ENCODE measurements at regions not wholly inside any gene's neighbourhood (a gene's known extent, or its start where the extent isn't known, plus 50 kb on each side); places are given as distances from the start of the nearest gene placed in this dataset.

DNA sequence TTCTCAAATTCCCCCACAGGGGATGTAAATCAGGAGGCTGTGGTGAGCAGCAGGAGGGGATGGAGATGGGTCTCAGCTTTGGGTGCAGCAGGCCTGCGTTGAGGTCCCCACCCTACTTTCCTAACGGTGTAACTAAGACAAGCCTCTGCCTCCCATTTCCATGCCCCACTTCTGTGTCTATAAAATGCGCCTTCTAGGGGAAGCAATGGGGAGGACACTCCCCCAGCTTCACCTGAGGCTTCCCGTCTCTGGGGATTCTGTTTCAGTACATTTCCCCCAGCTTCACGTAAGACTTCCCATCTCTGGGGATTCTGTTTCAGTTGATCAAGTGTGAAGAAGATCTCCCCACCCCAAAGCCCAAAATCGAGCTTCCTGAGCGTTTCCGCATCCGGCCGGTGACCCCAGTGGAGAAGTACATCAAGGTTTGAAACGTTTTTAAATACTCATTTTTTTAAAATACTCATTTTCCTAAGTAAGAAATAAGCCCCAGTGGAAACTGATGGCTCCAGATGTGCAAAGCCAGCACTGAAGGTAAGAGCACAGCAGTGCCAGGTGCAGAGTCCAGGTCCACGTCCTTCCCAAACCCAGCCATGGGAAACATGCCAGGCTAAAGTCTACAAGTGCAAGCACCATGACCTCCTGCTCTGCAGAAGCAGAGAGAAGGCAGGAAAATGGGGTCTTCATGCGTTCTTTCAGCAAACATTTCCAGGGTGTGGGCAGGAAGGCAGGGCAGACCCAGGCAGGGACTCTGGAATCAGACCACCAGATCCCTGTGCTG, 73.1 kb downstream of the ANKRD60 start:
- TF ChIP-seq, protein P1, sequence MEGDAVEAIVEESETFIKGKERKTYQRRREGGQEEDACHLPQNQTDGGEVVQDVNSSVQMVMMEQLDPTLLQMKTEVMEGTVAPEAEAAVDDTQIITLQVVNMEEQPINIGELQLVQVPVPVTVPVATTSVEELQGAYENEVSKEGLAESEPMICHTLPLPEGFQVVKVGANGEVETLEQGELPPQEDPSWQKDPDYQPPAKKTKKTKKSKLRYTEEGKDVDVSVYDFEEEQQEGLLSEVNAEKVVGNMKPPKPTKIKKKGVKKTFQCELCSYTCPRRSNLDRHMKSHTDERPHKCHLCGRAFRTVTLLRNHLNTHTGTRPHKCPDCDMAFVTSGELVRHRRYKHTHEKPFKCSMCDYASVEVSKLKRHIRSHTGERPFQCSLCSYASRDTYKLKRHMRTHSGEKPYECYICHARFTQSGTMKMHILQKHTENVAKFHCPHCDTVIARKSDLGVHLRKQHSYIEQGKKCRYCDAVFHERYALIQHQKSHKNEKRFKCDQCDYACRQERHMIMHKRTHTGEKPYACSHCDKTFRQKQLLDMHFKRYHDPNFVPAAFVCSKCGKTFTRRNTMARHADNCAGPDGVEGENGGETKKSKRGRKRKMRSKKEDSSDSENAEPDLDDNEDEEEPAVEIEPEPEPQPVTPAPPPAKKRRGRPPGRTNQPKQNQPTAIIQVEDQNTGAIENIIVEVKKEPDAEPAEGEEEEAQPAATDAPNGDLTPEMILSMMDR (IDR thresholded peaks at IDR 0.05; ENCODE audit: low read length) = peak; percentile 12; the same call in 1 of the 2 replicates
- no peak for TF ChIP-seq EZH2 (IDR thresholded peaks at IDR 0.05; ENCODE audit: borderline replicate concordance, low read length)

Measured in OCI-LY1 (cell line).